HG03159 (cell line): ENCODE measurements at regions not wholly inside any gene's neighbourhood (a gene's known extent, or its start where the extent isn't known, plus 50 kb on each side); places are given as distances from the start of the nearest gene placed in this dataset.

Source experiments
- ATAC-seq: cut with Tn5 transposase; IDR thresholded peaks from one replicate; pipeline ENCODE4 v1.9.1; 2021; ENCODE audit warnings: mild to moderate bottlenecking, moderate library complexity; ENCODE audit not compliant: unreplicated experiment

- no peak for ATAC-seq
Observed at GRCh38 chr3:75983609-75984290, 198.4 kb upstream of the ZNF717 start.

GRCh38 chr3:75985432-75985831 is 200.1 kb upstream of the ZNF717 start:
- no peak for ATAC-seq

- ATAC-seq = no peak
Observed at GRCh38 chr3:76010252-76010651, 224.9 kb upstream of the ZNF717 start.

GRCh38 chr3:76011121-76011520 is 225.8 kb upstream of the ZNF717 start:
- ATAC-seq = no peak

- ATAC-seq = no peak
Observed at GRCh38 chr3:76015496-76015895, 230.1 kb upstream of the ZNF717 start.

- no peak for ATAC-seq
Observed at GRCh38 chr3:76016111-76016510, 230.8 kb upstream of the ZNF717 start.

GRCh38 chr3:76016769-76017439 is 231.6 kb upstream of the ZNF717 start:
- ATAC-seq = no peak

GRCh38 chr3:76021376-76021775 is 236.0 kb upstream of the ZNF717 start:
- no peak for ATAC-seq

GRCh38 chr3:76024640-76025039 is 239.3 kb upstream of the ZNF717 start:
- no peak for ATAC-seq

- no peak for ATAC-seq
Observed at GRCh38 chr3:76025561-76025960, 240.2 kb upstream of the ZNF717 start.

- ATAC-seq = no peak
Observed at GRCh38 chr3:76026379-76026778, 241.0 kb upstream of the ZNF717 start.

- ATAC-seq = no peak
Observed at GRCh38 chr3:76028774-76029173, 243.4 kb upstream of the ZNF717 start.

- no peak for ATAC-seq
Observed at GRCh38 chr3:76034649-76035048, 249.3 kb upstream of the ZNF717 start.

GRCh38 chr3:76035117-76035516 is 249.8 kb upstream of the ZNF717 start:
- no peak for ATAC-seq

GRCh38 chr3:76038949-76039348 is 253.6 kb upstream of the ZNF717 start:
- no peak for ATAC-seq

GRCh38 chr3:76039431-76039830 is 254.1 kb upstream of the ZNF717 start:
- ATAC-seq = no peak

GRCh38 chr3:76040946-76041345 is 255.6 kb upstream of the ZNF717 start:
- no peak for ATAC-seq

GRCh38 chr3:76043746-76044145 is 258.4 kb upstream of the ZNF717 start:
- no peak for ATAC-seq

- ATAC-seq = no peak
Observed at GRCh38 chr3:76044601-76045600, 259.6 kb upstream of the ZNF717 start.

GRCh38 chr3:76047368-76047767 is 262.0 kb upstream of the ZNF717 start:
- no peak for ATAC-seq

- ATAC-seq = no peak
Observed at GRCh38 chr3:76049776-76050175, 264.4 kb upstream of the ZNF717 start.
